GM12878 (cell line): ENCODE measurements at regions not wholly inside any gene's neighbourhood (a gene's known extent, or its start where the extent isn't known, plus 50 kb on each side); places are given as distances from the start of the nearest gene placed in this dataset.

Experiments used
- ATAC-seq: fragments of 200-7000 bp; cut with Tn5 transposase; 3 replicates; pipeline ENCODE4 v1.9.1; 2020; ENCODE audit warnings: mild to moderate bottlenecking, moderate library complexity
- BruUV-seq: library from RNA; stranded (reverse); fragments of 400-500 nt; replicated peaks from 2 replicates; lab custom pipeline; 2021; lab: Mats Ljungman, UMichigan
- CTCF ChIA-PET: fragments of 300-600 bp; sonication (Branson Sonifier 250); formaldehyde crosslinking; extraction: SDS; loops from one replicate; lab custom pipeline; 2021; ENCODE audit warnings: inconsistent platforms; lab: Yijun Ruan, JAX
- POLR2A ChIA-PET: fragments of 350-600 bp; formaldehyde crosslinking; extraction: SDS; loops from one replicate; lab custom pipeline; 2021; ENCODE audit warnings: inconsistent platforms; lab: Charles Lee
- RAD21 ChIA-PET: fragments of 300-600 bp; sonication (Branson Sonifier 250); formaldehyde crosslinking; loops from one replicate; lab custom pipeline; 2023; ENCODE audit warnings: antibody characterized with exemption; ENCODE audit not compliant: unreplicated experiment; lab: Charles Lee
- SMC1A ChIA-PET: fragments of 300-600 bp; sonication (Branson Sonifier 250); formaldehyde crosslinking; loops from one replicate; lab custom pipeline; 2023; ENCODE audit not compliant: unreplicated experiment, uncharacterized antibody; lab: Charles Lee
- DNase-seq: peaks from one replicate; pipeline ENCODE4 v3.0.0-alpha.2; 2011; ENCODE audit warnings: low read depth, low spot score
- FAIRE-seq: peaks from 3 replicates; lab custom pipeline; 2011; peaks lifted over from hg19 to GRCh38; lab: Jason Lieb, UNC
- H2AFZ ChIP-seq: 2 replicates; pipeline ENCODE4 v1.6.0; 2011; ENCODE audit warnings: low read depth, low read length, control low read depth; ENCODE audit not compliant: control insufficient read depth
- H3K27ac ChIP-seq: 2 replicates; pipeline ENCODE4 v1.5.1; 2011; ENCODE audit warnings: control low read depth; ENCODE audit not compliant: control insufficient read depth, insufficient read depth
- H3K27me3 ChIP-seq, 2 experiments: replicated peaks in 1 of 2; 2 replicates each; pipeline versions ENCODE4 v1.6.0 to v1.6.1; 2011; ENCODE audit warnings: low read length in 1 of 2; ENCODE audit not compliant: control insufficient read depth in 2 of 2, insufficient read depth in 2 of 2
- H3K36me3 ChIP-seq, 2 experiments: 2 replicates each; pipeline ENCODE4 v1.5.1; 2011; ENCODE audit warnings: low read length in 1 of 2; ENCODE audit not compliant: control insufficient read depth in 2 of 2, insufficient read depth in 2 of 2
- H3K4me1 ChIP-seq: 2 replicates; pipeline ENCODE4 v1.6.1; 2011; ENCODE audit warnings: mild to moderate bottlenecking, low read length, moderate library complexity, mixed read lengths; ENCODE audit not compliant: control insufficient read depth, insufficient read depth
- H3K4me2 ChIP-seq: 2 replicates; pipeline ENCODE4 v1.6.0; 2011; ENCODE audit warnings: control low read depth; ENCODE audit not compliant: control insufficient read depth, insufficient read depth
- H3K4me3 ChIP-seq: fragments of 200-600 bp; sonication (generic); 2 replicates; pipeline ENCODE4 v1.5.1; 2016
- H3K79me2 ChIP-seq: 2 replicates; pipeline ENCODE4 v1.6.0; 2011; ENCODE audit warnings: low read length; ENCODE audit not compliant: control insufficient read depth, insufficient read depth
- H3K9ac ChIP-seq: 2 replicates; pipeline ENCODE4 v1.8.0; 2011; ENCODE audit warnings: low read length, control low read depth, mixed read lengths; ENCODE audit not compliant: control insufficient read depth, insufficient read depth
- H3K9me3 ChIP-seq: replicated peaks from 3 replicates; pipeline ENCODE4 v1.5.1; 2011; ENCODE audit warnings: mild to moderate bottlenecking, low read length; ENCODE audit not compliant: control insufficient read depth, insufficient read depth
- H4K20me1 ChIP-seq: 2 replicates; pipeline ENCODE4 v1.6.0; 2011; ENCODE audit not compliant: control insufficient read depth, insufficient read depth
- CEBPB ChIP-seq, 2 experiments: fragments of 150-350 bp in 1 of 2; IDR thresholded peaks; 2 replicates each; pipeline ENCODE4 v1.6.1; 2012 to 2014; ENCODE audit warnings: low read depth in 2 of 2, low read length in 2 of 2, borderline replicate concordance in 1 of 2, inconsistent platforms in 1 of 2
- MEF2A ChIP-seq: IDR thresholded peaks from 2 replicates; pipeline ENCODE4 v1.6.1; 2011; ENCODE audit warnings: low read depth, mild to moderate bottlenecking, low read length, moderate library complexity; ENCODE audit not compliant: insufficient read depth
- NR2C1 ChIP-seq: fragments of 450-650 bp; IDR thresholded peaks from 2 replicates; pipeline ENCODE4 v1.6.1; 2017; ENCODE audit warnings: antibody characterized with exemption, mild to moderate bottlenecking, moderate library complexity
- POLR2AphosphoS2 ChIP-seq: IDR thresholded peaks from 2 replicates; pipeline ENCODE4 v1.6.1; 2011; ENCODE audit warnings: low read depth, mild to moderate bottlenecking, low read length, improper control_type of control experiment, moderate library complexity
- RELA ChIP-seq: fragments of 450-650 bp; IDR thresholded peaks from 2 replicates; pipeline ENCODE4 v1.8.0; 2014; ENCODE audit warnings: borderline replicate concordance; ENCODE audit not compliant: partially characterized antibody
- SIX5 ChIP-seq: IDR thresholded peaks from 2 replicates; pipeline ENCODE4 v1.6.1; 2011; ENCODE audit warnings: mild to moderate bottlenecking, low read depth, low read length, moderate library complexity; ENCODE audit not compliant: severe bottlenecking
- SKIL ChIP-seq: fragments of 450-650 bp; IDR thresholded peaks from 2 replicates; pipeline ENCODE4 v1.6.1; 2017; ENCODE audit warnings: mild to moderate bottlenecking, low read depth, inconsistent platforms; ENCODE audit not compliant: poor library complexity, severe bottlenecking
- SUPT20H ChIP-seq: IDR thresholded peaks from 2 replicates; pipeline ENCODE4 v1.6.1; 2011; ENCODE audit warnings: low read depth, mild to moderate bottlenecking, low read length, moderate library complexity, borderline replicate concordance; ENCODE audit not compliant: control insufficient read depth
- TCF3 ChIP-seq: IDR thresholded peaks from 2 replicates; pipeline ENCODE4 v1.6.1; 2012; ENCODE audit warnings: low read depth, mild to moderate bottlenecking, low read length, borderline replicate concordance; ENCODE audit not compliant: insufficient read depth
- YY1 ChIP-seq: IDR thresholded peaks from 2 replicates; pipeline ENCODE4 v1.6.1; 2011; ENCODE audit warnings: low read depth, mild to moderate bottlenecking, low read length
- ZNF207 ChIP-seq: fragments of 450-650 bp; IDR thresholded peaks from 2 replicates; pipeline ENCODE4 v1.6.1; 2014; ENCODE audit warnings: antibody characterized with exemption, mild to moderate bottlenecking, borderline replicate concordance
- WGBS: methylation state at CpG from one replicate; pipeline ENCODE4 v1.1.6; 2016; ENCODE audit warnings: low lambda C conversion rate; ENCODE audit not compliant: insufficient replicate concordance, insufficient coverage; ENCODE audit errors: missing lambda C conversion rate; 5-methylcytosine and 5-hydroxymethylcytosine counted together
- in situ Hi-C: fragments of 300-500 bp; cut with MboI; formaldehyde crosslinking; loops from 9 replicates; pipeline ENCODE4 v1.14.3; 2018; ENCODE audit warnings: mixed read lengths
- intact Hi-C: fragments of 100-400 bp; cut with micrococcal nuclease; formaldehyde crosslinking; loops from one replicate; pipeline ENCODE4 v1.14.2; 2022; ENCODE audit not compliant: unreplicated experiment
- TF ChIP-seq, protein P1 (sequence below): fragments of 150-350 bp; IDR thresholded peaks from 2 replicates; pipeline ENCODE4 v1.6.1; 2016; ENCODE audit warnings: low read depth, low read length
- TF ChIP-seq, protein P2 (sequence below): fragments of 450-650 bp; IDR thresholded peaks from 2 replicates; pipeline ENCODE4 v1.6.1; 2017; ENCODE audit warnings: mild to moderate bottlenecking
- TF ChIP-seq, protein P3 (sequence below): IDR thresholded peaks from 2 replicates; pipeline ENCODE4 v1.6.1; 2011; ENCODE audit warnings: borderline replicate concordance, low read depth, mild to moderate bottlenecking, moderate library complexity, mixed read lengths, low read length; ENCODE audit not compliant: insufficient read depth; ENCODE audit errors: extremely low read length

- H3K27me3 ChIP-seq: peaks cover 0 to 2% of the 10 kb centered on the region in 2 experiments; a peak in 1 of 4 replicates
- WGBS: 53% methylated on average over 9 of the region's 9 CpGs
- intact Hi-C loops (loop anchor here (10.0 kb wide), 1 partner anchor 218 kb away; no protein-coding TSS in a partner anchor), in situ Hi-C loops (no loop called here)
- H3K9me3 ChIP-seq: no peaks in the 10 kb centered on the region
- no peak overlapping the region for H3K4me3 ChIP-seq
- H3K36me3 ChIP-seq: no peaks in the 10 kb centered on the region
- no peak for DNase-seq
- no peaks in the 10 kb centered on the region for H3K79me2 ChIP-seq
- H3K4me1 ChIP-seq: peaks cover 4% of the 10 kb centered on the region; the same call in 1 of the 2 replicates
- H4K20me1 ChIP-seq: no peaks in the 10 kb centered on the region
- ChIA-PET SMC1A (interaction anchor here (1.0 to 2.3 kb wide), 8 partner anchors 9 to 333 kb away, joined by 3 to 9 read pairs (median 5); partner anchors contain the start of gene SESN3), RAD21 (interaction anchor here (0.8 to 1.6 kb wide), 6 partner anchors 20 to 218 kb away, joined by 3 to 5 read pairs (median 4); no protein-coding TSS in a partner anchor), POLR2A (interaction anchor here (0.6 to 1.1 kb wide), 2 partner anchors 43 kb away, joined by 3 to 4 read pairs; no protein-coding TSS in a partner anchor), CTCF (interaction anchor here (0.8 kb wide), 1 partner anchor 255 kb away, joined by 3 read pairs; no protein-coding TSS in a partner anchor)
- ATAC-seq: peak; percentile 6; the same call in 2 of the 3 replicates
- H3K4me2 ChIP-seq: peak overlapping the region; percentile 8; the same call in 1 of the 2 replicates
- BruUV-seq: no TSS peak
- H3K9ac ChIP-seq: no peak overlapping the region
- no peak overlapping the region for H2AFZ ChIP-seq
- no peak overlapping the region for H3K27ac ChIP-seq
- no peak for FAIRE-seq
- TF ChIP-seq SUPT20H: no peak
- no peak for TF ChIP-seq NR2C1
- TF ChIP-seq, protein P1, sequence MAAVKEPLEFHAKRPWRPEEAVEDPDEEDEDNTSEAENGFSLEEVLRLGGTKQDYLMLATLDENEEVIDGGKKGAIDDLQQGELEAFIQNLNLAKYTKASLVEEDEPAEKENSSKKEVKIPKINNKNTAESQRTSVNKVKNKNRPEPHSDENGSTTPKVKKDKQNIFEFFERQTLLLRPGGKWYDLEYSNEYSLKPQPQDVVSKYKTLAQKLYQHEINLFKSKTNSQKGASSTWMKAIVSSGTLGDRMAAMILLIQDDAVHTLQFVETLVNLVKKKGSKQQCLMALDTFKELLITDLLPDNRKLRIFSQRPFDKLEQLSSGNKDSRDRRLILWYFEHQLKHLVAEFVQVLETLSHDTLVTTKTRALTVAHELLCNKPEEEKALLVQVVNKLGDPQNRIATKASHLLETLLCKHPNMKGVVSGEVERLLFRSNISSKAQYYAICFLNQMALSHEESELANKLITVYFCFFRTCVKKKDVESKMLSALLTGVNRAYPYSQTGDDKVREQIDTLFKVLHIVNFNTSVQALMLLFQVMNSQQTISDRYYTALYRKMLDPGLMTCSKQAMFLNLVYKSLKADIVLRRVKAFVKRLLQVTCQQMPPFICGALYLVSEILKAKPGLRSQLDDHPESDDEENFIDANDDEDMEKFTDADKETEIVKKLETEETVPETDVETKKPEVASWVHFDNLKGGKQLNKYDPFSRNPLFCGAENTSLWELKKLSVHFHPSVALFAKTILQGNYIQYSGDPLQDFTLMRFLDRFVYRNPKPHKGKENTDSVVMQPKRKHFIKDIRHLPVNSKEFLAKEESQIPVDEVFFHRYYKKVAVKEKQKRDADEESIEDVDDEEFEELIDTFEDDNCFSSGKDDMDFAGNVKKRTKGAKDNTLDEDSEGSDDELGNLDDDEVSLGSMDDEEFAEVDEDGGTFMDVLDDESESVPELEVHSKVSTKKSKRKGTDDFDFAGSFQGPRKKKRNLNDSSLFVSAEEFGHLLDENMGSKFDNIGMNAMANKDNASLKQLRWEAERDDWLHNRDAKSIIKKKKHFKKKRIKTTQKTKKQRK: no peak
- no peak for TF ChIP-seq CEBPB (IDR thresholded peaks at IDR 0.05; ENCODE audit: borderline replicate concordance in 1 of 2, low read depth in 2 of 2, low read length in 2 of 2)
- TF ChIP-seq MEF2A: no peak
- TF ChIP-seq YY1: no peak
- TF ChIP-seq RELA: no peak
- TF ChIP-seq, protein P2, sequence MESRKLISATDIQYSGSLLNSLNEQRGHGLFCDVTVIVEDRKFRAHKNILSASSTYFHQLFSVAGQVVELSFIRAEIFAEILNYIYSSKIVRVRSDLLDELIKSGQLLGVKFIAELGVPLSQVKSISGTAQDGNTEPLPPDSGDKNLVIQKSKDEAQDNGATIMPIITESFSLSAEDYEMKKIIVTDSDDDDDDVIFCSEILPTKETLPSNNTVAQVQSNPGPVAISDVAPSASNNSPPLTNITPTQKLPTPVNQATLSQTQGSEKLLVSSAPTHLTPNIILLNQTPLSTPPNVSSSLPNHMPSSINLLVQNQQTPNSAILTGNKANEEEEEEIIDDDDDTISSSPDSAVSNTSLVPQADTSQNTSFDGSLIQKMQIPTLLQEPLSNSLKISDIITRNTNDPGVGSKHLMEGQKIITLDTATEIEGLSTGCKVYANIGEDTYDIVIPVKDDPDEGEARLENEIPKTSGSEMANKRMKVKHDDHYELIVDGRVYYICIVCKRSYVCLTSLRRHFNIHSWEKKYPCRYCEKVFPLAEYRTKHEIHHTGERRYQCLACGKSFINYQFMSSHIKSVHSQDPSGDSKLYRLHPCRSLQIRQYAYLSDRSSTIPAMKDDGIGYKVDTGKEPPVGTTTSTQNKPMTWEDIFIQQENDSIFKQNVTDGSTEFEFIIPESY: no peak
- no peak for TF ChIP-seq SKIL
- no peak for TF ChIP-seq ZNF207
- no peak for TF ChIP-seq TCF3
- no peak for TF ChIP-seq SIX5
- TF ChIP-seq, protein P3, sequence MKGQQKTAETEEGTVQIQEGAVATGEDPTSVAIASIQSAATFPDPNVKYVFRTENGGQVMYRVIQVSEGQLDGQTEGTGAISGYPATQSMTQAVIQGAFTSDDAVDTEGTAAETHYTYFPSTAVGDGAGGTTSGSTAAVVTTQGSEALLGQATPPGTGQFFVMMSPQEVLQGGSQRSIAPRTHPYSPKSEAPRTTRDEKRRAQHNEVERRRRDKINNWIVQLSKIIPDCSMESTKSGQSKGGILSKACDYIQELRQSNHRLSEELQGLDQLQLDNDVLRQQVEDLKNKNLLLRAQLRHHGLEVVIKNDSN: no peak
- TF ChIP-seq POLR2AphosphoS2: no peak
These were observed 256.0 kb upstream of the SESN3 start for GRCh38 chr11:95486979-95487378.
